Esophagus muscularis mucosa (tissue), 4 donors: ENCODE measurements at regions not wholly inside any gene's neighbourhood (a gene's known extent, or its start where the extent isn't known, plus 50 kb on each side); places are given as distances from the start of the nearest gene placed in this dataset.

Experiments
- CTCF ChIP-seq, 3 experiments: fragments of 200-600 bp in 2 of 3; fragments of 450-650 bp in 1 of 3; sonication (generic) in 2 of 3; IDR thresholded peaks; one replicate each; pipeline ENCODE4 v1.5.1; 2017 to 2019; ENCODE audit warnings: antibody characterized with exemption in 3 of 3, mild to moderate bottlenecking in 2 of 3, moderate library complexity in 1 of 3
- EP300 ChIP-seq: sonication (generic); formaldehyde crosslinking; IDR thresholded peaks from one replicate; pipeline ENCODE4 v1.6.1; 2017; ENCODE audit warnings: antibody characterized with exemption
- POLR2A ChIP-seq: fragments of 450-650 bp; IDR thresholded peaks from one replicate; pipeline ENCODE4 v1.6.1; 2017; ENCODE audit warnings: antibody characterized with exemption, moderate library complexity, mild to moderate bottlenecking, low read depth
- POLR2AphosphoS5 ChIP-seq, 2 donors: sonication (generic); formaldehyde crosslinking; IDR thresholded peaks; one replicate each; pipeline ENCODE4 v1.6.1; 2017; ENCODE audit warnings: antibody characterized with exemption in 2 of 2

GRCh38 chr1:222413991-222414549 is 133.8 kb downstream of the HHIPL2 start:
- TF ChIP-seq CTCF (IDR thresholded peaks at IDR 0.05): no peak
- no peak for TF ChIP-seq POLR2A
- TF ChIP-seq EP300: no peak
- TF ChIP-seq POLR2AphosphoS5 (IDR thresholded peaks at IDR 0.05): no peak
